ENCODE measurements at regions not wholly inside any gene's neighbourhood (a gene's known extent, or its start where the extent isn't known, plus 50 kb on each side); places are given as distances from the start of the nearest gene placed in this dataset.

DNA sequence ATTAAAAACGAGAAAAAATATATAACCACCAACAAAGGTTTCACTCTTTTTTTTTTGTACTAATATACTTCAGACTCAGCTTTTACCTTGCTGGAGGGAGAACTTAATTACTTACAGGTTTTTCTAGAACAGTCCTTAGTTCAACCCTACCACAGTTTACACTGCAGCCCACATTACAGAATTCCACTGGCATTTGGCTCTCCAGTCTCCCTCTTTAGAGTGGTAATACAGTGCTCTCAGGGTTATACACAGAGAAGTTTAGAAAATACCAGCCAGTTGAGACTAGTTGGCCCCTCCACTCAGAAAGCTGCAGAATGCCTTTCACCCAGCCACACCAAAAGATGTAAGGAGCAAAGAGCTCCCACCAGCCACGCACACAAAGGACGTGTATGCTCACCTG lies 122.3 kb upstream of the DIO3 start:
- TF ChIP-seq, protein P1, sequence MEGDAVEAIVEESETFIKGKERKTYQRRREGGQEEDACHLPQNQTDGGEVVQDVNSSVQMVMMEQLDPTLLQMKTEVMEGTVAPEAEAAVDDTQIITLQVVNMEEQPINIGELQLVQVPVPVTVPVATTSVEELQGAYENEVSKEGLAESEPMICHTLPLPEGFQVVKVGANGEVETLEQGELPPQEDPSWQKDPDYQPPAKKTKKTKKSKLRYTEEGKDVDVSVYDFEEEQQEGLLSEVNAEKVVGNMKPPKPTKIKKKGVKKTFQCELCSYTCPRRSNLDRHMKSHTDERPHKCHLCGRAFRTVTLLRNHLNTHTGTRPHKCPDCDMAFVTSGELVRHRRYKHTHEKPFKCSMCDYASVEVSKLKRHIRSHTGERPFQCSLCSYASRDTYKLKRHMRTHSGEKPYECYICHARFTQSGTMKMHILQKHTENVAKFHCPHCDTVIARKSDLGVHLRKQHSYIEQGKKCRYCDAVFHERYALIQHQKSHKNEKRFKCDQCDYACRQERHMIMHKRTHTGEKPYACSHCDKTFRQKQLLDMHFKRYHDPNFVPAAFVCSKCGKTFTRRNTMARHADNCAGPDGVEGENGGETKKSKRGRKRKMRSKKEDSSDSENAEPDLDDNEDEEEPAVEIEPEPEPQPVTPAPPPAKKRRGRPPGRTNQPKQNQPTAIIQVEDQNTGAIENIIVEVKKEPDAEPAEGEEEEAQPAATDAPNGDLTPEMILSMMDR (IDR thresholded peaks at IDR 0.05), result no peak
- no peak for TF ChIP-seq EZH2phosphoT487 (IDR thresholded peaks at IDR 0.05; ENCODE audit: borderline replicate concordance, low read depth)
- no peak for TF ChIP-seq RAD21 (IDR thresholded peaks at IDR 0.05; ENCODE audit: low read length)
- TF ChIP-seq TEAD4 (IDR thresholded peaks at IDR 0.05; ENCODE audit: borderline replicate concordance, insufficient read depth), result no peak
- no peak for TF ChIP-seq ELF1 (IDR thresholded peaks at IDR 0.05)
- no peak for TF ChIP-seq TCF12 (IDR thresholded peaks at IDR 0.05)
- no peak for TF ChIP-seq POLR2AphosphoS5 (IDR thresholded peaks at IDR 0.05; ENCODE audit: low read depth, low read length)
- no peak for TF ChIP-seq RCOR1 (IDR thresholded peaks at IDR 0.05; ENCODE audit: low read length)
- no peak for TF ChIP-seq RXRA (IDR thresholded peaks at IDR 0.05; ENCODE audit: borderline replicate concordance, low read depth)
- TF ChIP-seq, protein P2, sequence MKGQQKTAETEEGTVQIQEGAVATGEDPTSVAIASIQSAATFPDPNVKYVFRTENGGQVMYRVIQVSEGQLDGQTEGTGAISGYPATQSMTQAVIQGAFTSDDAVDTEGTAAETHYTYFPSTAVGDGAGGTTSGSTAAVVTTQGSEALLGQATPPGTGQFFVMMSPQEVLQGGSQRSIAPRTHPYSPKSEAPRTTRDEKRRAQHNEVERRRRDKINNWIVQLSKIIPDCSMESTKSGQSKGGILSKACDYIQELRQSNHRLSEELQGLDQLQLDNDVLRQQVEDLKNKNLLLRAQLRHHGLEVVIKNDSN (IDR thresholded peaks at IDR 0.05; ENCODE audit: borderline replicate concordance, low read depth), result no peak
- TF ChIP-seq, protein P3, sequence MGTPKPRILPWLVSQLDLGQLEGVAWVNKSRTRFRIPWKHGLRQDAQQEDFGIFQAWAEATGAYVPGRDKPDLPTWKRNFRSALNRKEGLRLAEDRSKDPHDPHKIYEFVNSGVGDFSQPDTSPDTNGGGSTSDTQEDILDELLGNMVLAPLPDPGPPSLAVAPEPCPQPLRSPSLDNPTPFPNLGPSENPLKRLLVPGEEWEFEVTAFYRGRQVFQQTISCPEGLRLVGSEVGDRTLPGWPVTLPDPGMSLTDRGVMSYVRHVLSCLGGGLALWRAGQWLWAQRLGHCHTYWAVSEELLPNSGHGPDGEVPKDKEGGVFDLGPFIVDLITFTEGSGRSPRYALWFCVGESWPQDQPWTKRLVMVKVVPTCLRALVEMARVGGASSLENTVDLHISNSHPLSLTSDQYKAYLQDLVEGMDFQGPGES (IDR thresholded peaks at IDR 0.05; ENCODE audit: low read depth, low read length), result no peak
- no peak for TF ChIP-seq GABPA (IDR thresholded peaks at IDR 0.05; ENCODE audit: low read depth)

Data from SK-N-SH (cell line).